ENCODE measurements at regions not wholly inside any gene's neighbourhood (a gene's known extent, or its start where the extent isn't known, plus 50 kb on each side); places are given as distances from the start of the nearest gene placed in this dataset.

GRCh38 chr15:70248116-70249025 is 150.7 kb upstream of the TLE3 start:
- TF ChIP-seq CTCF (IDR thresholded peaks at IDR 0.05 in 2 of 3, conservative IDR thresholded peaks at IDR 0.05 in 1 of 3; ENCODE audit: borderline replicate concordance in 1 of 3, insufficient read depth in 1 of 3, low read depth in 2 of 3, low read length in 2 of 3) (no peak), CEBPB (IDR thresholded peaks at IDR 0.05; ENCODE audit: low read depth) (no peak), POLR2A (IDR thresholded peaks at IDR 0.05; ENCODE audit: borderline replicate concordance, extremely low read depth, insufficient read depth, insufficient read length) (no peak), MAX (IDR thresholded peaks at IDR 0.05) (no peak), POLR2AphosphoS5 (IDR thresholded peaks at IDR 0.05; ENCODE audit: low read depth, low read length) (no peak), ZBTB33 (IDR thresholded peaks at IDR 0.05; ENCODE audit: extremely low read depth, insufficient replicate concordance, low read length) (no peak), CBX3 (IDR thresholded peaks at IDR 0.05; ENCODE audit: low read depth) (no peak), YY1 (IDR thresholded peaks at IDR 0.05; ENCODE audit: extremely low read depth, insufficient replicate concordance, low read depth, low read length) (no peak), EGR1 (IDR thresholded peaks at IDR 0.05; ENCODE audit: low read depth) (0 out of 2 replicates have a peak, but pooled peaks have one; percentile 14), JUND (IDR thresholded peaks at IDR 0.05) (no peak), ATF3 (IDR thresholded peaks at IDR 0.05) (no peak), FOSL1 (IDR thresholded peaks at IDR 0.05; ENCODE audit: low read depth) (no peak)
